HG02588 (cell line): ENCODE measurements at regions not wholly inside any gene's neighbourhood (a gene's known extent, or its start where the extent isn't known, plus 50 kb on each side); places are given as distances from the start of the nearest gene placed in this dataset.

Experiments
- ATAC-seq: cut with Tn5 transposase; IDR thresholded peaks from one replicate; pipeline ENCODE4 v1.9.1; 2021; ENCODE audit warnings: mild to moderate bottlenecking, moderate library complexity; ENCODE audit not compliant: unreplicated experiment

DNA sequence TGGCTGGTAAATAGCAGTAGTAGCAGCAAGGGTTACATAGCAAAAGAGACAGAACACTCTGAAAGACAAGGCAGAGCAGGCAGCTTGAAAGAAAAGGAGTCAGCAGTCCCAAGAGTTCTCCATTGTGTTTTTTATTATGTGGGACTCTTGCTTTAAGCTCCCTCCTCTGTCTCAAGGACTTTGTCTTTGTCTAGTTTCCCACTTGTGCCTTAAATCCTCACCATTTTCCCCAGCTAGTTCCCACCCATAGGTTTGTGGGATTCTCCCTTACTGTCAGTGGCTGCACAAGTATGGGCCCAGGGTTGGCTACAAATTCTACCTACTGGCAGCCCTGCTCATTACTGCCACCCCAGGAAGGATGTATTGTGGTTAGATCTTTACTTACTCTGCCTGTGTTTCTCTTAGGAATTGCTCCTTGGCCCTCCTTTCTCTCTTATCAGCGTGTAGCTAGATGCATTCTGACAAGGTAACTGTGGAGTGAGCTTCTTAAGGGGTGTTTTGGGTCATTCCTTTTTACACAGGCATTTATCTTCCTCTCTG is 413.4 kb upstream of the PCDH9 start:
- ATAC-seq, result no peak

DNA sequence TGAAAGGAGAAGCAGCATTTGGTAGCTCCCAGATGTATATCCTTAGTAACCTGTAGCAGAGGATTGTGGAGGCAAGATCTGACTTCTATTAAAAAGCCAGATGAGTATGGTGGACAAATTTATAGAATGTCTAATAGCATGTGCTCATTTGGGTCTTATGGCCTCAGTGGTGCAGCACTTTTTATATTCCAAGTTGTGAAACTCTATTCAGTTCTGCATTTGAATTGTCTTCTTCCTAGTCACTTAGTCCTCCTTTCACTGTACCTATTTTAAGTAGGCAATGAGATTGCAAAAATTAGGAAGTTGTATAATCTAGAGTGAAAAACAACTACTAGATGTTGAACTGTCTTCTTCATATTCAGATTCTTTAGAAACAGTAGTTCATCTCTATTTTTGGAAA is 412.5 kb upstream of the PCDH9 start:
- ATAC-seq, result no peak

DNA sequence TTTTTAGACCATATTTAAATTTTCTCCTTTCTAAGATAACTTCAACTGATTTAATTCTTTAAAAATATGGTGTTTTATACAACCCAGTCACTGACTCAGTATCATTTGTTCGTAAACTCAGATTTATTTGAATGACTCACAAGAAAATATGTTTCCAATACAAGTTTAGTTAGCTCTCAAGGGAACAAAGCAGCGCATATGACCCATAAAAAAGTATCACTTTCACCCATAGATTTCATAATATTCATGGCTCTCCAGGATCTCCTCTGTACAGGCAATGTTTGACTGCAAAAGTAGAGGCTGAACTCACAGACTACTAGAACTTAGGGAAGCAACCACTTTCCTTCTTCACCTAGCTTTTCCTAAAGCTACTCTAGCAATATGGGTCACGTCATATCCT is 405.6 kb upstream of the PCDH9 start:
- ATAC-seq, result no peak

DNA sequence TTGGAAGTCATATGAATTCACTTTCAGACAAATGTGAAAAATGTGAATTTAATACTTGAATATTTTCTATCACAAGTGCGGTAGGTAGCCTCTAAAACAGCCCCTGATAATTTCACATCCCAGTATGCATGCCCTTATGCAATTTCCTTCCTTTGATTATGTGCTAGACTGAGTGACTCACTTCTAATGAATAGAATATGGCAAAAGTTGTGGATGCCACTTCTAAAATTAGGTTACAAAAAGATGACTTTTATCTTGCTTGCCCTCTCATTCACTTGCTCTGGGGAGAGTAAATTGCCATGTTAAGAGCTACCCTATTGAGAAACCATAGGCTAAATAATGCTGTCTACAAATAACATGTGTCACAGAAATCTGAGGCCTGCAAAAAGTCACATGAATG is 402.5 kb upstream of the PCDH9 start:
- ATAC-seq, result no peak

DNA sequence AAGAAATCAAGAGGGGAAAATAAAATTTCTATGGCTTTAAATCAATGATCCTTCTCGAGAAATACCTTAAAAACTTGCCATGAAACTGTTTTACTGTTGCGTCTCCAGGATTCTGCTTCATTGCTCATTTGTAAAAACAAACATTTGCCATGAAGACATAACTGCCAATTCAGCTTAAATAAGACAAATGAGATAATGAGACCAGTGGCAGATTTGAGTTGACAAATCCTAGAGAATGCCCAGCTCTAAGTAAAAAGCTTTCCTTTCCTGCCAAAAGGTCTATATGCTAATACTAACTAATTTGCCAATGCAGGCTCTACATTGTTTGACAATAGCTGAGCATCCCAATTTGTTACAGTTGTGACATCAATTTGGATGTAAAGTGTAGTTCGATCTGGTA is 400.5 kb upstream of the PCDH9 start:
- ATAC-seq, result no peak

DNA sequence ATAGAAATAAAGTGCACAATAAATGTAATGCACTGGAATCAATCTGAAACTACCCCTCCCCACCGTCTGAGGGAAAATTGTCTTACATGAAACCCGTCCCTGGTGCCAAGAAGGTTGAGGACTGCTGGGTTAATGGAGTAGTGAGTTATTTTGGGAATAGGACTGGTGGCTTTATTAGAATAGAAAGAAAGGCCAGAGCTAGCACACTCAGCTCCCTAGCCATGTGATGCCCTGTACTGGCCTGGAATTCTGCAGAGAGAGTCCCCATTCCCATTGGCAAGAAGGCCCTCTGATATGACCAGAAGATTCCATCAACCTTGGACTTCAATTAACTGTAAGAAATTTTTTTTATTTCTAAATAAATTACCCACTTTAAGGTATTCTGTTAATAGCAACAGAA is 393.5 kb upstream of the PCDH9 start:
- ATAC-seq, result no peak

DNA sequence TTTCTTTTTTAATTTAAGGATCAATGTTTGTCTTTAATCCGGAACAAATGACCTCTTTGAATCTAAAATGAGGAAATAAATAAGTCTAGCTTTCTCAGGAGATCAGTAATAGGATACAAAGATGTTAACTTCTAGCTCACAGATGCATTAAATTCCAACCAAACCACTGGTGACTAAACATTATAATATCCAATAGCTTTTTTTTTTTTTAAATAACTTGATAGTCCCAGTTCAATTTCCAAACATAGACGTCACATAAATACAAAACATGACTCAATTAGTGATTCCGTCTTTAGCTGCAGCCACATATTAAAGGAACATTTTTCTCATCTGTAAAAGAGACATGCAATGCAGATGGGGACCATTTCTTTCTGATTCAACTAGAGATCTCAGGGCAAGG is 390.5 kb upstream of the PCDH9 start:
- ATAC-seq, result no peak

DNA sequence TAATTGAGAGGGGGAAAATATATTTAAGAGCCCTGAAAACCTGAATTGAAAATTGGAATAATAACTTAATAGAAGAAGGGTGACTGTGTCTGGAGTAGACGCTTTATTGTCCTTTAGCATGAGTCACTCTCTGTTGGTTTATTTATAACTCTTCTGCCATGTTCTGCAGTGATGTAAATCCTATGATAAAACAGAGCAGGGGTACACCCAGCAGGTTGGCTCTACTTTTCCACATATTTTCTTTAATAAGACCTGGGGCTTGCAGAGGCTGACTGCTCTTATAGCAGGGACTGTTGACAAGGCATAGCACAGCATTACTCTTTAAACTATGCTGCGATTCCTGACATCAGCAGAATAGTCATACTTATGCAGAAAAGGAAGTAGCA is 389.9 kb upstream of the PCDH9 start:
- no peak for ATAC-seq

DNA sequence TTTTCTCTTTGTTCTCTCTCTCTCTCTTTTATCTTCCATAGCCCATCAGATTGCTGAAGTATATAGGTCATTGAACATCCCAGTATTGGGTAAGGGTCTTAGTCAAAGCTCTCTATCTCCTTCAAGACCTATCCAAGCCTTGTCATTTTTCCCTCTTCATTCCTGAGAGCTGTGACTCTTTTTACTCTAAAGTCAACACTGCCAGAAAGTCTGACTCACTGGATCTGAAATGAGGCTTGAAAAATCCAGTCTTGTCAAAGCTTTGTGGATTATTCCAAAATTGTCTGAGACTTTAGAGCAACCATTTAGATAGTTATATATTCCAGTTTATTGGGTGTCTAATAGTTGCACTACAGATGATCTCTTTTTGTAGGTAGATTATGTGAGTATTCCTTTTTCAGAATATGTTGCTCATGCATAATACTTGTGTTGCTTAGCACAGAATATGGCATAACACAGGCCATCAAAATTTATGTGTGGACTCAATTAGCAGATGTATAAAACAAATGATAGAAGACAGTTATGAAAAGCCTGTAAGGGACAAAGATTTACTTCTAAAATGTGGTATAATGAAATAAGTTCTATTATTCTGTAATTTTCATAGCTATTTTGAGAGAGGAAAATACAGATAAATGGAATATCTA is 389.3 kb upstream of the PCDH9 start:
- no peak for ATAC-seq

DNA sequence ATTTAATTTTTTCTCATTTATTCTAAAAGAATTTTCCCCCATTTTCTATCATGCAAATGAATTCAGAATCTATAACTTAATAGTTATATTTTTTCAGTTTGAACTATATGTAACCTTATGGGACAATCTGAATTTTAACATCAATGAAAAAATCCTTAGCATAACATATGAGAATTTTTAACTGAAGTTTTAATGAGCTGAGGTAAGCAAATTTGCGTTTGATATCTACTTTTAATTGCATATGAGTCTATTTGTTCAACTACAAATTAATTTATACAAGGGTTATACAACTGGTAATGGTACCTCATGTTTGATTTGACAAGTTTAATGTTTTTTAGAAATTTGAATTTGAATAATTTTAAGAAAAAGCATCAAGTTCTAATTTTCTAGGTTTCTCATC is 384.4 kb upstream of the PCDH9 start:
- no peak for ATAC-seq

DNA sequence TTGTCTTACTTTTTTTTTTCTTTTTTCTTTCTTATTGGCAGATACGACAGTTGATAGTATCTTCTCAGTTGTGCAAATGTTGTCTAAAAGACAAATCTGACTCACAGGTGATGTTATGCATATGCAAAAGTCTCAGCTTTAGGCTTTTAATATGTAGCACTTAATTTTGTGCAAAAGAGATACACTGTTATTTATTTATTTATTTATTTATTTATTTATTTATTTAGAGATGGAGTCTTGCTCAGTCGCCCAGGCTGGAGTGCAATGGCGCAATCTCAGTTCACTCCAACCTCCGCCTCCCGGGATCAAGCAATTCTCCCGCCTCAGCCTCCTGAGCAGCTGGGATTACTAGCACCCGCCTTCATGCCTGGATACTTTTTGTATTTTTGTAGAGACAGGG is 383.9 kb upstream of the PCDH9 start:
- ATAC-seq, result no peak

DNA sequence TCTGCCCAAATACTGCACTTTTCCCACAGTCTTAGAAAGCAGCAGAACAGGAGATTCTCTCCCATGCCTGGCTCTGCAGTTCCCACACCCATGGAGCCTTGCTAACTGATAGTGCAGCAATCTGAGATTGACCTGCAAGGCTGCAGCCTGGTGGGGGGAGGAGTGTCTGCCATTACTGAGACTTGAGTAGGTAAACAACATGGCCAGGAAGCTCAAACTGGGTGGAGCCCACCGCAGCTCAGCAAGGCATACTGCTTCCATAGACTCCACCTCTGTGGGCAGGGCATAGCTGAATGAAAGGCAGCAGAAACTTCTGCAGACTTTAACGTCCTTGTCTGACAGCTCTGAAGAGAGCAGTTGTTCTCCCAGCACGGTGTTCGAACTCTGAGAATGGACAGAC is 358.5 kb upstream of the PCDH9 start:
- ATAC-seq, result no peak

DNA sequence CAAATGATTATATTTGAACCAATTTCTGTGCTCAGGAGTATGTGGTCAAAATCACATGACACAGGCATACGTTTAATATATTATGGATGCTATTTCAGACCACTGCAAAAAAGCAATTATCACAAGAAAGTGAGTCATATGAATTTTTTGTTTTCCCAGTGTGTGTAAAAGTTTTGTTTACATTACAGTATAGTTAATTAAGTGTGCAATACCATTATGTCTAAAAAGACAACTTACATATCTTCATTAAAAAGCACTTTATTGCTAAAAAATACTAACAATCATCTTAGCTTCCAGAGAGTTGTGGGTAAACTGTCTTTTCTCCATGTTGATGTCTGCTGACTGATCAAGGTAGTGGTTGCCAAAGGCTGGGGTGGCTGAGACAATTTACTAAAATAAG is 347.2 kb upstream of the PCDH9 start:
- ATAC-seq, result no peak

DNA sequence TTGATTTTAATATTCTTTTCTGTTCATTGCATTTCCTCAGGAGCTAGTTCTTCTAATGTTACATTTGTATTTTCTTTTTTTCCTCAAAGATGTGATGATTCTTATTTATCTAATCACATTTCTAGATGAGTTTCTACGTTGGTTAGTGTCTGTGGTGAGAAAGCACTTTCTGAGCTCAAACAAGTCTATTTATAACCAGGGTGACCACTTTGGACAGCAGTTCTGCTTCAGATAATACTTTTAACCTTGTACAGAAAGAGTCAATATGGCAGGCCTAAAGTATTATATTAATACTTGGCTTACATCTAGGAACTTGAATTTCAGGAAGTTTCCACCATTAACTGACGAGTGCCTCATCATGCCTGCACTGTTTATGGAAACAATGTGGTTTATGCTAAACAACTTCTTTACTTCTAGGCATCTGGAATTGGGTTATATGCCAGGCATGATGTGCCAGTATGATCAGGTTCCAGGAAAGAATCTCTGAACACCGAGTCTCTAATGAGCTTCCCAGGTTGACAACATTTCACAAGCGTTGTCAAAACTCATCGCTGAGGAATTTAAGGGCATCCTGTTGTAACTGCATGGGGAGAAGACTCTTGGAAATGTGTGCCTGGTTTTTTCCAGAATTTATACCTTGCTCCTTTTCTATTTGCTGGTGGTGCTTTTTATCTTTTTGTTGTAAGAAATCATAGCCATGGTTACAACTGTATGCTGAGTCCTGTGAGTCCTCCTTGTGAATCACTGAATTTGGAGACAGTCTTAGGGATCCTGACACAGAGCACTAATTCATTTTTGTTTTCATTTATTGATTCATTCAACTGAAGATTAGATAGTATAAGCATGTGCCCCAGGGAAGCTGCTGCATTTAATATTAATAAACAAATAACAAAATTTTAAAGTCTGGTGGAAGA is 344.4 kb upstream of the PCDH9 start:
- ATAC-seq, result no peak

DNA sequence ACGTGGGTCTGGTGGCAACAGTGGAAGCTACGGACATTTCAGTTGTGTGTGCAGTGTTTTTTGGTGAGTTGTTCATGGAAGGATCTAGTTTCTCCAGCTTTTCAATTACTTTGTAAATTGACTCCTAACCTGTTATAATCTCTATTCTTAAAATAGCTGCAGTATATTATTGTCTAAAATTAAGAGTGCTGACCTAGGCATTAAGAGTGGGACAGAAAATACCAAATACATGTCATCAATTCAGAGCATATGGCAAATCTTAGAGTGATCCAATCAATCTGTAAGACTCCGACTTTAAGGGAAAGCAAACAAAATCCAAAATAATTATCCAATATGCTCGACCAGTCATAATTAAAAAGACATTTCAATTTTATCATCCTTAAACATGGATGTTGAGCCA is 338.1 kb upstream of the PCDH9 start:
- no peak for ATAC-seq

DNA sequence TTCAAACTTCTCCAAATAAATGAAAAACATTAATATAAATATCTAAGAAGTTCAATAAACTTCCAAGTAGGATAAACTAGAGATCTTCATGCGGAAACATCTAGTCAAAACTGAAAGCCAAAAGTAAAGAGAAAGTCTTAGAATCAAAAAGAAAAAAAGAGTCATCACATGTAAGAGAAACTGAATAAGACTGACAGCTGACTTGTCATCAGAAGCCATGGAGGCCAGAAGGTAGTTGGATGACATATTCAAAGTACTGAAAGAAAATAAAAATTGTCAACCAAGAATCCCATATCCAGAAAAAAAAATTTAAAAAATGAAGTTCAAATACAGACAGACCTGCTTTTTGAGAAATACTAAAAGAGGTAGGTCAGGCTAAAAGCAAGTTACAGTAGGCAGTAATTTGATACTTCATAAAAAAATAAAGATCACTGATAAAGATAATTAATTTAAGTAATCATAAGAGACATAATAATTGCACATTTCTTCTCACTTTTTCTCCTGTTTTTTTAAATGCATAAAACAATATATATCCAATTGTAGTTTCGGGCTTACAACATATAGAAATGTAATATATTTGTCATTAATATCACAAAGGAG is 327.6 kb upstream of the PCDH9 start:
- no peak for ATAC-seq

DNA sequence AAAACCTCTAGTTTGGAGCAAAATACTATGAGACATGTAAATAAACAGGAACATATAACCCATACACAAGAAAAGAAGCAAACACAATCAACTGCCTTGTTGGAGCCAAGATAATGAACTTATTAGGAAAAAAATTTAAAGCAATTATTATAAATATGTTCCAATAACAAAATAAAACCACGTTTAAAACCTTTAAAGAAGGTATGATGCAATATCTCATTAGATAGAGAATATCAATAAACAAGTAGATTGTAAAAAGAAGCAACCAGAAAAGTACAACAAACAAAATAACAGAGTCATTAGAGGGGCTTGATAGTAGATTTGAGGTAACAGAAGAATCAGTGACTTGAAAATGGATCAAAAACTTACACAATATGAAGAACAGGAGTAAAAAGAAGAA is 327.0 kb upstream of the PCDH9 start:
- no peak for ATAC-seq

DNA sequence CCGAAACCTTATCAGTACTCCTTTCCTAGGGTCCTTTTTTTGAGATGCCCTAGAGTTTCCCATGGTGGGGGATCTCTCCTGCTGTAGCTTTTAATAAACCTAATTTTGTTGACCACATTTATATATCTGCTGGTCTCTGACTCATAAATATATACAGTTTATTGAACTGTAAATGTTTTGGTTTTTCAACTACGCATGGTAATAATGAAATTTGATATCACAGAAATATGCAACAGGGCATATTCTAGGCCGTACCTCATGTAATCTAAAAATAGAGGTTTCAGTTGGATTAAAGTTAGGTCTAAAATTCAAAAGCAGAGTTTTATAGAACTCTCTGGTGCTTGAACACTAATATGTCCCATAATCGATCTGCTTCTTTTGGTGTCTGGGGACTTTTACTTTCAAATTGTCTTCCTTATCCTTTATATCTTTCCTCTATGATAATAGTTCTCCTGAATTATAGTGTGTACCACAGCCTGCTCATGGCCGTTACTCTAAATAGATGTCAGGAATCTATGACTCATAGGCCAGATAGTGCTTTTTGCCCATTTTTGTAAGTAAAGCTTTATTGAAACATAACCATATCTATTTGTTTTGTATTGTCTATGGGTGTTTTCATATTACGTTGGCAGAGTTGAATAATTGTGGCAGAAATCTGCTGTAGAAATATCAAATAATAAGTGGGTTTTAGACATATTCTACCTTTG is 324.8 kb upstream of the PCDH9 start:
- no peak for ATAC-seq

DNA sequence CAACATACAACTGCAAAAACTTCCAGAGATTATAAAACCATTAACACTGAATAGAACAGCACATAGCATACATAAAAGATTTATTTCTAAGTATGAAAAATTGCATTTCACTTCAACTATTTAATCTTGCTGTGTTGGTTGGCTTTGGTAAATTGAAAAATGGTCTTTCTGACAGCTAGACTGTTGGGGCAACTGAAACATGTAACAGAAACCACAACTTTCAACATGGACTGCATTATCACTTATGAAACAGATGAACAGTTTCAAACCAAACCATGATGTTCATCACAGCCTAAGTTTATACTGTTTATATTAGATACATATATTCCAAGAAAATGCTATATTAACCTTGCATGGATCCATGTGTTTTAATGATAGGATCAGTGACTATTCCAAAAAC is 324.1 kb upstream of the PCDH9 start:
- no peak for ATAC-seq

DNA sequence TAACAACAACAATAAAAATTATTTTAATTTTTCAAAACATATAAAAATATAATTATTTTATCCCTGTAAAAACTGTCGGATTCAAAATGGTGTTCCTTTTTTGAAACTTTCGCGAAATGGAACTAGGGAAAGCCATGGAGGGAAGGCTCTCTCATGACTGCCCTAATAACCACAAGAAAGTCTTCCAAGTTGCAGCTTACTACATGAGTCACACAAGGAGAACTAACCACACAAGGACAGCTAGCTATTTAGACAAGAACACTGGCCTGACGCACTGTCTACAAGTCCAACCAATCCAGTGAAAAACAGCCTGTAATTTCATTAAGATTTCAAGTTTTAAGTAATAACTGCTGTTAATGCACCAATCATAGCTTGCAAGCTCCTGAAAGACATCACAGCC is 319.2 kb upstream of the PCDH9 start:
- no peak for ATAC-seq

DNA sequence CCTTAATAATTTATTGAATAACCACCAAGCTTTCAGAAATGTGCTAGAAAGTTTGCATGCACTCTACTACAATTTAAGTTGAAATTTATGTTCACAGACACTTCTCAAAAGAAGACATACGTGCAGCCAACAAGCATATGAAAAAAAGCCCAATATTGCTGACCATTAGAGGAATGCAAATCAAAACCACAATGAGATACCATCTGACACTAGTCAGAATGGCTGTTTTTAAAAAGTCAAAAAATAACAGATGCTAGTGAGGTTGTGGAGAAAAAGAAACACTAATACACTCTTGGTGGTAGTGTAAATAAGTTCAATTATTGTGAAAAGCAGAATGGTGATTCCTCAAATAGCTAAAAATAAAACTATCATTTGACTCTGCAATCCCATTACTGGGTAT is 308.8 kb upstream of the PCDH9 start:
- no peak for ATAC-seq
